ENCODE measurements at regions not wholly inside any gene's neighbourhood (a gene's known extent, or its start where the extent isn't known, plus 50 kb on each side); places are given as distances from the start of the nearest gene placed in this dataset.

DNA sequence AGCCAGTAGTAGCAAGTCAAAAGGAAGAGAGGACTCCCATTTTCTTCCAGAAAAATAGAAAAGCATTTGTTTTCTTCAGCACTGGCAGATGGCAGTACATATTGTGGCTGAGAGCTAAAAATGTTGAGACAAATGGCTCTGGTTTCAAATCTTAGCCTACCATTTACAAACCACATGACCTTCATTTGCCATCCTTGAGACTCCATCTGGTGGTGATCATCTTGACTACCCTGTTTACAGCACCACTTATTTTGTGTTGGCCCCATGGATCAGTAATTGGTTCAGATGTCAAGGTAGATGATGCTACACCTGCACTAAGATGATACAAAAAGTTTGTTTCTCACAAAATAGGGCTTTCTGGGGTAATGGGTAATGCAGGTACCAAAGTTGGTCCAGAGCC is 951.8 kb upstream of the IGFBP7 start:
- TF ChIP-seq, protein P1, sequence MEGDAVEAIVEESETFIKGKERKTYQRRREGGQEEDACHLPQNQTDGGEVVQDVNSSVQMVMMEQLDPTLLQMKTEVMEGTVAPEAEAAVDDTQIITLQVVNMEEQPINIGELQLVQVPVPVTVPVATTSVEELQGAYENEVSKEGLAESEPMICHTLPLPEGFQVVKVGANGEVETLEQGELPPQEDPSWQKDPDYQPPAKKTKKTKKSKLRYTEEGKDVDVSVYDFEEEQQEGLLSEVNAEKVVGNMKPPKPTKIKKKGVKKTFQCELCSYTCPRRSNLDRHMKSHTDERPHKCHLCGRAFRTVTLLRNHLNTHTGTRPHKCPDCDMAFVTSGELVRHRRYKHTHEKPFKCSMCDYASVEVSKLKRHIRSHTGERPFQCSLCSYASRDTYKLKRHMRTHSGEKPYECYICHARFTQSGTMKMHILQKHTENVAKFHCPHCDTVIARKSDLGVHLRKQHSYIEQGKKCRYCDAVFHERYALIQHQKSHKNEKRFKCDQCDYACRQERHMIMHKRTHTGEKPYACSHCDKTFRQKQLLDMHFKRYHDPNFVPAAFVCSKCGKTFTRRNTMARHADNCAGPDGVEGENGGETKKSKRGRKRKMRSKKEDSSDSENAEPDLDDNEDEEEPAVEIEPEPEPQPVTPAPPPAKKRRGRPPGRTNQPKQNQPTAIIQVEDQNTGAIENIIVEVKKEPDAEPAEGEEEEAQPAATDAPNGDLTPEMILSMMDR (IDR thresholded peaks at IDR 0.05; ENCODE audit: control insufficient read depth, extremely low read depth, insufficient read depth): 0 out of 2 replicates have a peak, but pooled peaks have one; percentile 17
- H3K4me3 ChIP-seq (ENCODE audit: low read depth, low read length): no peak overlapping the region
- no peak for DNase-seq (ENCODE audit: low read depth)

DNA sequence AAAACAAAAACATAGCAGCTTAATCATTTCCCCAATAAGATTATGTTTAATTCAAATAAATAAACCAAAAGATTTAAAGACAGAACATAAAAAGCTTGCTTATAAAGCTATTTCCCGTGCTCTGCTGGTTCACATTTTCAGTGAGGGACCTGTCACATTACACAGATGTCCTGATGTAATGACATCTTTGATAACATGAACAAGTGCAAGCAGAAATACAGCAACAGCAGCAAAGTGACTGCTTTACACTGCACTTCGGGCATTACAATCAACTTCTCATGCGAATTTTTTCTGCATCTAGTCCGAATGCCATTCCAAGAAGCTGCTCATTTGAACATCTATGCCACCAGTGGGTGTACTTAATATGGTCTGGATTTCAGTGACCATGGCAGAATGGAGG is 940.3 kb upstream of the IGFBP7 start:
- no peak for DNase-seq (ENCODE audit: low read depth)
- TF ChIP-seq, protein P1 (IDR thresholded peaks at IDR 0.05; ENCODE audit: control insufficient read depth, extremely low read depth, insufficient read depth): no peak

DNA sequence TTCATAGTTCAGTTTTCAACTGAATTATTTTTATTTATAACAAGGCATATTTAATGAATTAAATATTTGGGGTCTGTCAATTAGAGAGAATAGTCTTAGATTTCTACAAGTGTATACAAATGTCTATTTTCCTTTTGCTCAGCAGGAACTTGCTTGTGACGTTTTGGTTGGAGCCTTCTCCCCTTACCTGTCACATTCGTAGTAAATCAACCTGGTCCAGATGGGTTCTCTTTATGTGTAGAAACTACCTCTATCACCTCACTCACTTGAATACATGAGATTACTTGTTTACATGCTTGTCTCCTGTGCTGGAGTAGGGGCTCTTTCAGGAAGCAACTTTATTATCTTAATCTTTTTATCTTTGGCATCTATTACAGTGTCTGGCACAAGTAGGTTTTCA is 938.3 kb upstream of the IGFBP7 start:
- TF ChIP-seq, protein P1 (IDR thresholded peaks at IDR 0.05; ENCODE audit: control insufficient read depth, extremely low read depth, insufficient read depth): no peak
- no peak overlapping the region for H3K4me3 ChIP-seq (ENCODE audit: low read depth, low read length)
- DNase-seq (ENCODE audit: low read depth): no peak

More for the DNA sequence above, 940.3 kb upstream of the IGFBP7 start:
- no peak overlapping the region for H3K4me3 ChIP-seq (ENCODE audit: low read depth, low read length)

GRCh38 chr4:58042176-58042575 is 932.0 kb upstream of the IGFBP7 start:
- H3K4me3 ChIP-seq (ENCODE audit: low read depth, low read length): no peak overlapping the region
- DNase-seq (ENCODE audit: low read depth): no peak
- TF ChIP-seq, protein P1 (IDR thresholded peaks at IDR 0.05; ENCODE audit: control insufficient read depth, extremely low read depth, insufficient read depth): no peak

- no peak overlapping the region for H3K4me3 ChIP-seq (ENCODE audit: low read depth, low read length)
- DNase-seq (ENCODE audit: low read depth): no peak
- TF ChIP-seq, protein P1 (IDR thresholded peaks at IDR 0.05; ENCODE audit: control insufficient read depth, extremely low read depth, insufficient read depth): no peak
These were observed 883.8 kb upstream of the IGFBP7 start for GRCh38 chr4:57993944-57994343.

DNA sequence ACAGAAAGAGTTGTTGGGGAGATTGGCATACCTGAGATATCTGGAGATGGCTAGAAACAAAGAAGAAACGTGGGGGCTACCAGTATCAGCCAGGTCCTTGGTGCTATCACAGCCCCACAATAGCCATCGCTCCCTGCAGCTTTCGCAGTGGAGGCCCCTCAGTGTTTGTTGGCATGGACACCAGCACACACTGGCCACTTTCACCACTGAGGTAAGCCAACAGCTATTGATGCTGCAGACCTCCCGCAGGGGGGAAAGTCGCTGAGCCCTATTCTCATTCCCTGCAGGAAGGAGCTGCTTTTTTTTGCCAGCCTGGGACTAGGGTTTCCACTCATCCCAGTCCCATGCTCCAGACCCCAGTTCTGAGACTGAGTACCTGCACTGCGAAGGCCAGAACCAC is 879.2 kb upstream of the IGFBP7 start:
- DNase-seq (ENCODE audit: low read depth): no peak
- TF ChIP-seq, protein P1 (IDR thresholded peaks at IDR 0.05; ENCODE audit: control insufficient read depth, extremely low read depth, insufficient read depth): no peak

GRCh38 chr4:57985161-57985560 is 875.0 kb upstream of the IGFBP7 start:
- no peak for DNase-seq (ENCODE audit: low read depth)
- TF ChIP-seq, protein P1 (IDR thresholded peaks at IDR 0.05; ENCODE audit: control insufficient read depth, extremely low read depth, insufficient read depth): no peak
- H3K4me3 ChIP-seq (ENCODE audit: low read depth, low read length): no peak overlapping the region

More for the DNA sequence above, 879.2 kb upstream of the IGFBP7 start:
- no peak overlapping the region for H3K4me3 ChIP-seq (ENCODE audit: low read depth, low read length)

All from LNCaP clone FGC (cell line).